ENCODE measurements at regions not wholly inside any gene's neighbourhood (a gene's known extent, or its start where the extent isn't known, plus 50 kb on each side); places are given as distances from the start of the nearest gene placed in this dataset.

DNA sequence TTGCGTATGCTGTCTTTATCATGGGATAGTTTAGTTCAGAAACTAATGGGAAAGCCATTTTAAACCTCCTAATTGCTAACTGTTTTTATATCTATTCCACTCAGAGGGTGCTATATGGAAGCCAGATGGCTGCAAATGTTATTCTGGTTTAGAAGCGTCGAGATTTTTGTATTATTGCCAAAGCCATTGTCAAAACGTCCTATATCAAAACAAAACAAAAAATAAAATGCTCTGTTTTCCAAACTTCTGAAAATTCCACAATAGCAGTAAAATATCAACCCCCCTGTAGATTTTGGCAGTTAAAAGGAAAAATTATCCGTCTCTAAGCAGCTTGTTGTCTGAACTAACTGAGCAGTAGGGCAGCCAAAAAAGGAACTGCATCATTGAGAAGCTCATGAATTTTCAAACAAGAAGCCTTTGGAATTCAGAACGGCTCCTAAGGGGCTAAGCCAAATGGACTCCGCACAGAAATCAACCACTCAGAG is 195.4 kb upstream of the CWC22 start:
- H3K27me3 Mint-ChIP-seq (ENCODE audit: low read depth in 2 of 2): no peaks in the 10 kb centered on the region
- Histone ChIP-seq H3K4me3 (ENCODE audit: low read length) (no peak overlapping the region), H3K4me1 (ENCODE audit: control insufficient read depth, insufficient read depth, low read length) (no peaks in the 10 kb centered on the region), H3K36me3 (ENCODE audit: control insufficient read depth, insufficient read depth, low read length) (no peaks in the 10 kb centered on the region), H3K9me3 (ENCODE audit: control insufficient read depth, insufficient read depth, low read length) (no peaks in the 10 kb centered on the region), H3K27me3 (ENCODE audit: control insufficient read depth, insufficient read depth, low read length) (no peaks in the 10 kb centered on the region), H3K27ac (ENCODE audit: low read length) (no peak overlapping the region)
- no peak for DNase-seq
- peaks cover 0 to 5% of the 10 kb centered on the region in 2 donors for H3K9me3 Mint-ChIP-seq
- H3K36me3 Mint-ChIP-seq: no peaks in the 10 kb centered on the region
- H3K4me1 Mint-ChIP-seq: no peaks in the 10 kb centered on the region
- TF ChIP-seq, protein P1, sequence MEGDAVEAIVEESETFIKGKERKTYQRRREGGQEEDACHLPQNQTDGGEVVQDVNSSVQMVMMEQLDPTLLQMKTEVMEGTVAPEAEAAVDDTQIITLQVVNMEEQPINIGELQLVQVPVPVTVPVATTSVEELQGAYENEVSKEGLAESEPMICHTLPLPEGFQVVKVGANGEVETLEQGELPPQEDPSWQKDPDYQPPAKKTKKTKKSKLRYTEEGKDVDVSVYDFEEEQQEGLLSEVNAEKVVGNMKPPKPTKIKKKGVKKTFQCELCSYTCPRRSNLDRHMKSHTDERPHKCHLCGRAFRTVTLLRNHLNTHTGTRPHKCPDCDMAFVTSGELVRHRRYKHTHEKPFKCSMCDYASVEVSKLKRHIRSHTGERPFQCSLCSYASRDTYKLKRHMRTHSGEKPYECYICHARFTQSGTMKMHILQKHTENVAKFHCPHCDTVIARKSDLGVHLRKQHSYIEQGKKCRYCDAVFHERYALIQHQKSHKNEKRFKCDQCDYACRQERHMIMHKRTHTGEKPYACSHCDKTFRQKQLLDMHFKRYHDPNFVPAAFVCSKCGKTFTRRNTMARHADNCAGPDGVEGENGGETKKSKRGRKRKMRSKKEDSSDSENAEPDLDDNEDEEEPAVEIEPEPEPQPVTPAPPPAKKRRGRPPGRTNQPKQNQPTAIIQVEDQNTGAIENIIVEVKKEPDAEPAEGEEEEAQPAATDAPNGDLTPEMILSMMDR (IDR thresholded peaks at IDR 0.05): no peak
- ATAC-seq: no peak
- H3K27ac Mint-ChIP-seq: no peak overlapping the region
- intact Hi-C loops (cut with micrococcal nuclease): no loop called here
- no peak overlapping the region for H3K4me3 Mint-ChIP-seq
- 81% methylated on average over 3 of the region's 7 CpGs for WGBS (ENCODE audit: insufficient coverage)

DNA sequence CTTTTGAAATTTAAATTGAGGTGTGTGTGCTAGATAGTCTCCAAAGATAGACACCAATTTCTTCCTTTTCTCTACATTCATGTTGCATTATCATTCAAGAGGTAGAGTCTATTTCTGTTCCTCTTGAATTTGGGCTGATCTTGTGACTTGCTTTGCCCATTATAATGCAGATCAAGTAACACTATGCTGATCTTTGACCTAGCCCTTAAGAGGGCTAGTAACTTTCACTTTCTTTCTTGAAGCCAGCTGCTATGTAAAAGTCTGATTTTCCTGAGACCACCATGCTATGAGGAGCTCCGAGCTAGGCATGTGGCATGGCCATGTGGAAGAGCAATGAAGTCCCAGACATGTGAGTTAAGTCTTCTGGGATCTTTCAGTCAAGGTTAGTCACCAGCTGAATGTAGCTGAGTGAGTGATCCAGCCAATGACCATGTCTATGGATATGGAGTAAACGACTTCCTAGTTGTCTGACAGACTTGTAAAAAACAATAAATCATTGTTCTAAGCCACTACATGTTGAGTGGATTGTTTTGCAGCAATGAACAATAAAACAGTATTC is 189.4 kb upstream of the CWC22 start:
- Mint-ChIP-seq H3K36me3 (no peaks in the 10 kb centered on the region), H3K4me1 (no peaks in the 10 kb centered on the region), H3K9me3 (peaks cover 0 to 2% of the 10 kb centered on the region in 2 donors), H3K27me3 (ENCODE audit: low read depth in 2 of 2) (no peaks in the 10 kb centered on the region), H3K4me3 (no peak overlapping the region), H3K27ac (no peak overlapping the region)
- no peak overlapping the region for H3K4me3 ChIP-seq (ENCODE audit: low read length)
- DNase-seq: peak in 1 of 2 donors; percentile 2
- no peaks in the 10 kb centered on the region for H3K36me3 ChIP-seq (ENCODE audit: control insufficient read depth, insufficient read depth, low read length)
- no peaks in the 10 kb centered on the region for H3K4me1 ChIP-seq (ENCODE audit: control insufficient read depth, insufficient read depth, low read length)
- intact Hi-C loops (cut with micrococcal nuclease): no loop called here
- H3K27me3 ChIP-seq (ENCODE audit: control insufficient read depth, insufficient read depth, low read length): no peaks in the 10 kb centered on the region
- ATAC-seq: no peak
- 55% methylated on average over 2 of the region's 2 CpGs for WGBS (ENCODE audit: insufficient coverage)
- H3K27ac ChIP-seq (ENCODE audit: low read length): no peak overlapping the region
- TF ChIP-seq, protein P1 (IDR thresholded peaks at IDR 0.05): no peak
- no peaks in the 10 kb centered on the region for H3K9me3 ChIP-seq (ENCODE audit: control insufficient read depth, insufficient read depth, low read length)

DNA sequence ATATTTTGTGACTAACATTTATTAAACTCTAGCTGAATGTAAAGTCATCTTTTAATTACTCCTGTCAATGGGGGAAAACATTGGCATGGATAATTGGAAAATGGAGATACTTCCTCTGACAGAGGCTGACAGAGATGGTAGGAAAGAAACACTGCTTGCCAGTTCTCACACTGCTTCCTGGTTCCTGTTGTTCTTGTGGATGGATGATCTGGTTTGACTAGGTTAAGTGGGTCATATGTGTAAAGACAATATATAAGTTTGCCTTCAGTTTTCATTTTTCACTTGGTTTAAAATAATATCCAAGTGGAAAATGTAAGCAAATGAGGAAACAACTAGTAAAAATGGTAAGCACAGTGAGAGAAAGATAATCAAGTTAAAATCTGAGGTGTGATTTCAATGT is 188.8 kb upstream of the CWC22 start:
- intact Hi-C loops (cut with micrococcal nuclease): no loop called here
- Histone ChIP-seq H3K9me3 (ENCODE audit: control insufficient read depth, insufficient read depth, low read length) (no peaks in the 10 kb centered on the region), H3K27me3 (ENCODE audit: control insufficient read depth, insufficient read depth, low read length) (no peaks in the 10 kb centered on the region), H3K36me3 (ENCODE audit: control insufficient read depth, insufficient read depth, low read length) (no peaks in the 10 kb centered on the region), H3K4me1 (ENCODE audit: control insufficient read depth, insufficient read depth, low read length) (no peaks in the 10 kb centered on the region), H3K27ac (ENCODE audit: low read length) (no peak overlapping the region), H3K4me3 (ENCODE audit: low read length) (no peak overlapping the region)
- Mint-ChIP-seq H3K9me3 (peaks cover 0 to 2% of the 10 kb centered on the region in 2 donors), H3K36me3 (no peaks in the 10 kb centered on the region), H3K4me3 (no peak overlapping the region), H3K27ac (no peak overlapping the region), H3K4me1 (no peaks in the 10 kb centered on the region), H3K27me3 (ENCODE audit: low read depth in 2 of 2) (no peaks in the 10 kb centered on the region)
- TF ChIP-seq, protein P1 (IDR thresholded peaks at IDR 0.05): no peak
- DNase-seq (no peak), ATAC-seq (no peak)

DNA sequence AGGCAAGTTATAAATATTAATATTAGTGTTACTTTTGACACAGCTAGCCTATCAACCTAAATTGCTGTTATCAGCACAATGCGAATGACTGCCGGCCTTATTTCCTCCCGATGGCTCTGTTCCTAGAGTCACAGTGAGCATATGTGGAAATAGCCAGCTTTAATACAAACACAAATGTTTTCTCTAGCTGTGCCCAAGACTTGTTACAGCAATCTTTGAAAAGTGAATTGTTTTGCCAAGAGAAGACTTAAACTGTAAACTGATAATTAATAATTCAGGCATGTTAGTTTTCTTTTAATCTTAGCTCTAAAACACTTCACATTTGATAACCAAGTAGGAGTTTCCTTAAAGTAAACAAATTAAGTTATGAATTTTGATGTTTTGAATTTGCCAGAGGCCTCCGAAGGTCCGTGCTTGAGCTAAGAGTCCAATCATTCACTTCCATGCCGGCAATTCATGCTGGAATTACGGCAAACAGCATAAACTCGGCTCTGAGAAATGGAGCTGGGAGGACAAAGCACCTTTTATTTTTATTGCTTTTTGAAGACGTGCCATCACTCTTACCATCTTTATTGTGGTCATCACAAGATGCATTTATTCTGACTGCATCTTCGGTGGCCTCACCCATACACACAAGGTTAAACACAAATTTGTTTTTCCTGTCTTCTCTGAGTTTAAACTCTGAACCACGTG is 184.5 kb upstream of the CWC22 start:
- Mint-ChIP-seq H3K36me3 (no peaks in the 10 kb centered on the region), H3K9me3 (peaks cover 2% of the 10 kb centered on the region in 2 donors), H3K4me1 (no peaks in the 10 kb centered on the region), H3K4me3 (no peak overlapping the region), H3K27me3 (ENCODE audit: low read depth in 2 of 2) (no peaks in the 10 kb centered on the region), H3K27ac (no peak overlapping the region)
- intact Hi-C loops (cut with micrococcal nuclease): no loop called here
- H3K36me3 ChIP-seq (ENCODE audit: control insufficient read depth, insufficient read depth, low read length): no peaks in the 10 kb centered on the region
- no peaks in the 10 kb centered on the region for H3K4me1 ChIP-seq (ENCODE audit: control insufficient read depth, insufficient read depth, low read length)
- no peaks in the 10 kb centered on the region for H3K9me3 ChIP-seq (ENCODE audit: control insufficient read depth, insufficient read depth, low read length)
- H3K4me3 ChIP-seq (ENCODE audit: low read length): no peak overlapping the region
- no peaks in the 10 kb centered on the region for H3K27me3 ChIP-seq (ENCODE audit: control insufficient read depth, insufficient read depth, low read length)
- ATAC-seq (no peak), DNase-seq (no peak)
- TF ChIP-seq, protein P1 (IDR thresholded peaks at IDR 0.05): no peak
- WGBS (ENCODE audit: insufficient coverage): 92% methylated on average over 10 of the region's 11 CpGs
- no peak overlapping the region for H3K27ac ChIP-seq (ENCODE audit: low read length)

Measured in natural killer cell (primary cell).